H1 (cell line): ENCODE measurements at regions not wholly inside any gene's neighbourhood (a gene's known extent, or its start where the extent isn't known, plus 50 kb on each side); places are given as distances from the start of the nearest gene placed in this dataset.
"Not testable (repeated sequence)": the region's sequence is repeated elsewhere in the genome, so short reads cannot be mapped to it uniquely, and the experiment has no call there.

Experiments
- CTCF ChIA-PET: fragments of 300-600 bp; sonication (Branson Sonifier 250); formaldehyde crosslinking; loops from one replicate; lab custom pipeline; 2021; ENCODE audit not compliant: partially characterized antibody; lab: Charles Lee
- POLR2A ChIA-PET: fragments of 300-600 bp; sonication (Branson Sonifier 250); formaldehyde crosslinking; loops from one replicate; lab custom pipeline; 2021; ENCODE audit warnings: inconsistent platforms; ENCODE audit not compliant: partially characterized antibody; lab: Charles Lee
- DNase-seq, 2 experiments: peaks; one replicate each; pipeline versions ENCODE4 v3.0.0 to v3.0.0-alpha.2; 2010 to 2022; ENCODE audit warnings: low spot score in 2 of 2, low read depth in 1 of 2, mixed read lengths in 1 of 2
- FAIRE-seq: peaks from 2 replicates; lab custom pipeline; 2011; peaks lifted over from hg19 to GRCh38; lab: Jason Lieb, UNC
- H2AFZ ChIP-seq: 2 replicates; pipeline ENCODE4 v1.8.1; 2012; ENCODE audit warnings: low read length, inconsistent platforms
- H2AK5ac ChIP-seq: 2 replicates; pipeline ENCODE4 v1.6.1; 2013; ENCODE audit warnings: low read depth, low read length
- H2BK120ac ChIP-seq: replicated peaks from 2 replicates; pipeline ENCODE3; 2013; ENCODE audit warnings: low read depth, low read length, inconsistent platforms
- H2BK12ac ChIP-seq: 2 replicates; pipeline ENCODE4 v1.6.1; 2013; ENCODE audit warnings: low read depth, low read length
- H2BK15ac ChIP-seq: 2 replicates; pipeline ENCODE4 v1.6.1; 2013; ENCODE audit warnings: low read length
- H2BK20ac ChIP-seq: 2 replicates; pipeline ENCODE4 v1.6.1; 2013; ENCODE audit warnings: low read length
- H2BK5ac ChIP-seq: 2 replicates; pipeline ENCODE4 v1.6.1; 2013; ENCODE audit warnings: low read depth, low read length
- H3K14ac ChIP-seq: 2 replicates; pipeline ENCODE4 v1.6.1; 2013; ENCODE audit warnings: inconsistent platforms; ENCODE audit not compliant: insufficient read length
- H3K18ac ChIP-seq: 2 replicates; pipeline ENCODE4 v1.6.1; 2013; ENCODE audit warnings: low read length; ENCODE audit errors: extremely low read depth
- H3K23ac ChIP-seq: 2 replicates; pipeline ENCODE4 v1.6.1; 2013; ENCODE audit warnings: inconsistent platforms; ENCODE audit not compliant: insufficient read length
- H3K23me2 ChIP-seq: 2 replicates; pipeline ENCODE4 v1.6.1; 2013; ENCODE audit warnings: low read depth, low read length
- H3K27ac ChIP-seq: 2 replicates; pipeline ENCODE4 v1.6.1; 2011; ENCODE audit warnings: low read depth, low read length, inconsistent platforms
- H3K27me3 ChIP-seq, 4 experiments: replicated peaks in 1 of 4; 1 replicate in 1 of 4; 2 replicates in 3 of 4; pipeline versions ENCODE4 v1.6.1 to v1.8.1; 2011 to 2013; ENCODE audit warnings: low read length in 3 of 4, mild to moderate bottlenecking in 3 of 4, inconsistent platforms in 2 of 4, mixed read lengths in 2 of 4, moderate library complexity in 1 of 4; ENCODE audit not compliant: control insufficient read depth in 3 of 4, insufficient read depth in 3 of 4; ENCODE audit errors: extremely low read depth in 1 of 4
- H3K36me3 ChIP-seq, 4 experiments: 2 replicates each; pipeline versions ENCODE4 v1.6.1 to v1.8.1; 2011 to 2013; ENCODE audit warnings: mild to moderate bottlenecking in 4 of 4, low read length in 3 of 4, moderate library complexity in 2 of 4, control low read depth in 1 of 4, inconsistent platforms in 1 of 4; ENCODE audit not compliant: insufficient read depth in 4 of 4, control insufficient read depth in 2 of 4
- H3K4ac ChIP-seq: replicated peaks from 2 replicates; pipeline ENCODE3; 2013; ENCODE audit warnings: low read length, low read depth, mixed read lengths, inconsistent platforms; ENCODE audit not compliant: insufficient read length
- H3K4me1 ChIP-seq, 4 experiments: replicated peaks in 1 of 4; 1 replicate in 1 of 4; 2 replicates in 3 of 4; pipeline versions ENCODE4 v1.6.1 to v1.8.1; 2011 to 2013; ENCODE audit warnings: low read length in 3 of 4, inconsistent platforms in 2 of 4, mixed read lengths in 1 of 4; ENCODE audit not compliant: insufficient read depth in 4 of 4, control insufficient read depth in 3 of 4
- H3K4me2 ChIP-seq, 2 experiments: 2 replicates each; pipeline versions ENCODE4 v1.6.1 to v1.8.1; 2011 to 2013; ENCODE audit warnings: low read depth in 2 of 2, low read length in 2 of 2, control low read depth in 1 of 2, inconsistent platforms in 1 of 2, mild to moderate bottlenecking in 1 of 2; ENCODE audit not compliant: insufficient read depth in 1 of 2
- H3K4me3 ChIP-seq, 4 experiments: fragments of 200-600, 300-600 bp in 1 of 4; sonication (generic), shearing (Covaris generic), sonication (Bioruptor Twin) in 1 of 4; 2 replicates each; pipeline versions ENCODE4 v1.5.1 to v1.8.1; 2011 to 2016; ENCODE audit warnings: low read length in 4 of 4, low read depth in 3 of 4, control low read depth in 2 of 4, inconsistent platforms in 2 of 4, mild to moderate bottlenecking in 2 of 4, mixed read lengths in 1 of 4, moderate library complexity in 1 of 4; ENCODE audit not compliant: insufficient read depth in 2 of 4; ENCODE audit errors: extremely low read depth in 1 of 4
- H3K56ac ChIP-seq: replicated peaks from 2 replicates; pipeline ENCODE3; 2013; ENCODE audit warnings: low read depth, mild to moderate bottlenecking, mixed read lengths, low read length, inconsistent platforms; ENCODE audit not compliant: insufficient read length
- H3K79me1 ChIP-seq: 2 replicates; pipeline ENCODE4 v1.6.1; 2013; ENCODE audit warnings: low read depth, low read length, control low read depth
- H3K79me2 ChIP-seq, 2 experiments: 2 replicates each; pipeline versions ENCODE4 v1.6.1 to v1.8.1; 2012 to 2013; ENCODE audit warnings: low read length in 2 of 2, mild to moderate bottlenecking in 2 of 2, inconsistent platforms in 1 of 2; ENCODE audit not compliant: insufficient read depth in 2 of 2, control insufficient read depth in 1 of 2
- H3K9ac ChIP-seq, 4 experiments: replicated peaks in 1 of 4; 1 replicate in 1 of 4; 2 replicates in 3 of 4; pipeline versions ENCODE4 v1.6.1 to v1.8.1; 2011 to 2013; ENCODE audit warnings: low read depth in 3 of 4, low read length in 3 of 4, control low read depth in 2 of 4, mild to moderate bottlenecking in 2 of 4, moderate library complexity in 2 of 4, inconsistent platforms in 1 of 4; ENCODE audit errors: extremely low read depth in 1 of 4
- H3K9me3 ChIP-seq, 2 experiments: 2 replicates each; pipeline versions ENCODE4 v1.6.1 to v1.8.1; 2012 to 2013; ENCODE audit warnings: mild to moderate bottlenecking in 2 of 2, moderate library complexity in 2 of 2, control low read depth in 1 of 2, inconsistent platforms in 1 of 2, low read depth in 1 of 2, low read length in 1 of 2, mixed read lengths in 1 of 2; ENCODE audit not compliant: insufficient read depth in 2 of 2
- H4K20me1 ChIP-seq, 2 experiments: replicated peaks in 1 of 2; 2 replicates each; pipeline versions ENCODE3 to v1.8.1; 2011 to 2013; ENCODE audit warnings: inconsistent platforms in 2 of 2, low read length in 2 of 2, mild to moderate bottlenecking in 1 of 2; ENCODE audit not compliant: insufficient read depth in 2 of 2, control insufficient read depth in 1 of 2
- H4K5ac ChIP-seq: 2 replicates; pipeline ENCODE4 v1.6.1; 2013; ENCODE audit warnings: low read length, low read depth, mixed read lengths, inconsistent platforms; ENCODE audit not compliant: insufficient read length
- H4K8ac ChIP-seq: 2 replicates; pipeline ENCODE4 v1.8.0; 2013; ENCODE audit warnings: mild to moderate bottlenecking, moderate library complexity, low read length, inconsistent platforms; ENCODE audit not compliant: insufficient read depth; ENCODE audit errors: extremely low read depth
- H4K91ac ChIP-seq: replicated peaks from 2 replicates; pipeline ENCODE3; 2013; ENCODE audit warnings: low read length, mixed read lengths, inconsistent platforms; ENCODE audit not compliant: insufficient read length
- WGBS, 2 experiments: shearing (Covaris generic) in 1 of 2; methylation state at CpG; one replicate each; pipeline versions ENCODE4 v1.1.6 to v1.1.7; 2013 to 2015; ENCODE audit warnings: low lambda C conversion rate in 2 of 2, mixed read lengths in 2 of 2, inconsistent platforms in 1 of 2, low coverage in 1 of 2, missing lambda C conversion rate in 1 of 2; ENCODE audit not compliant: insufficient replicate concordance in 2 of 2, insufficient coverage in 1 of 2, insufficient read length in 1 of 2; ENCODE audit errors: extremely low coverage in 1 of 2, missing lambda C conversion rate in 1 of 2; 5-methylcytosine and 5-hydroxymethylcytosine counted together

- H2BK5ac ChIP-seq, H2BK120ac ChIP-seq, H2AK5ac ChIP-seq, H3K14ac ChIP-seq, H3K56ac ChIP-seq, H3K9ac ChIP-seq, H4K8ac ChIP-seq, H3K23ac ChIP-seq, H2BK20ac ChIP-seq, H3K4ac ChIP-seq, H3K27me3 ChIP-seq, H3K9me3 ChIP-seq, H4K5ac ChIP-seq, POLR2A ChIA-PET, H3K79me1 ChIP-seq, H2BK12ac ChIP-seq, FAIRE-seq, H4K20me1 ChIP-seq, H3K4me2 ChIP-seq, H3K4me3 ChIP-seq, DNase-seq, H3K36me3 ChIP-seq, H2AFZ ChIP-seq, H3K23me2 ChIP-seq, H3K79me2 ChIP-seq, H3K18ac ChIP-seq, H3K27ac ChIP-seq, H2BK15ac ChIP-seq, H4K91ac ChIP-seq: not testable (repeated sequence)
- peaks cover 4 to 10% (median 5%) of the 10 kb centered on the region in 4 experiments; a peak in 5 of 7 replicates for H3K4me1 ChIP-seq
- CTCF ChIA-PET: interaction anchor here (0.6 kb wide), 1 partner anchor 9 kb away, joined by 3 read pairs; no protein-coding TSS in a partner anchor
- WGBS, 2 experiments: 85% methylated on average over 6 of the region's 8 CpGs; no CpG with 5 or more reads in 1 of the 2 experiments
Observed at GRCh38 chr4:78717712-78718111, 58.4 kb upstream of the BMP2K start.
